ENCODE measurements at regions not wholly inside any gene's neighbourhood (a gene's known extent, or its start where the extent isn't known, plus 50 kb on each side); places are given as distances from the start of the nearest gene placed in this dataset.

DNA sequence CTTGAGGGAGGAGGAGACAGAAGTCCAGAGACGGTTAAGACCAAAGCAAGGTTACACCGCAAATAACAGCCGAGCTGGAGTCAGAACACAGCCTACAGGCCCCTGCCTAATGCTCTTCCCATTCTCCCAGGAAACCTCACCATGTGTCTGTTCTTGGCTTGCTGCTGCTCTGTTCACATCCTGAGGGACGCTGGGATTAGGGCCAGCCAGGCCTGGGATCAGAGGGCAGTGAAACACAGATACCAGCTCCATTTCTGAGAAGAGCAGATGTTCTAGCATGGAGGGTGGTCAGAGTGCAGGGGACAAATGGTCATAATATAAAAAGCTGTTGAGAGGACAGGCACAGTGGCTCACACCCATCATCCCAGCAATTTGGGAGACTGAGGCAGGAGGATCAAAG lies 124.8 kb upstream of the LARP1 start:
- no peak for DNase-seq (ENCODE audit: low read depth)
- H3K4me3 ChIP-seq (ENCODE audit: low read depth, low read length) = no peak overlapping the region
- TF ChIP-seq, protein P1, sequence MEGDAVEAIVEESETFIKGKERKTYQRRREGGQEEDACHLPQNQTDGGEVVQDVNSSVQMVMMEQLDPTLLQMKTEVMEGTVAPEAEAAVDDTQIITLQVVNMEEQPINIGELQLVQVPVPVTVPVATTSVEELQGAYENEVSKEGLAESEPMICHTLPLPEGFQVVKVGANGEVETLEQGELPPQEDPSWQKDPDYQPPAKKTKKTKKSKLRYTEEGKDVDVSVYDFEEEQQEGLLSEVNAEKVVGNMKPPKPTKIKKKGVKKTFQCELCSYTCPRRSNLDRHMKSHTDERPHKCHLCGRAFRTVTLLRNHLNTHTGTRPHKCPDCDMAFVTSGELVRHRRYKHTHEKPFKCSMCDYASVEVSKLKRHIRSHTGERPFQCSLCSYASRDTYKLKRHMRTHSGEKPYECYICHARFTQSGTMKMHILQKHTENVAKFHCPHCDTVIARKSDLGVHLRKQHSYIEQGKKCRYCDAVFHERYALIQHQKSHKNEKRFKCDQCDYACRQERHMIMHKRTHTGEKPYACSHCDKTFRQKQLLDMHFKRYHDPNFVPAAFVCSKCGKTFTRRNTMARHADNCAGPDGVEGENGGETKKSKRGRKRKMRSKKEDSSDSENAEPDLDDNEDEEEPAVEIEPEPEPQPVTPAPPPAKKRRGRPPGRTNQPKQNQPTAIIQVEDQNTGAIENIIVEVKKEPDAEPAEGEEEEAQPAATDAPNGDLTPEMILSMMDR (IDR thresholded peaks at IDR 0.05; ENCODE audit: control insufficient read depth, extremely low read depth, insufficient read depth) = no peak

DNA sequence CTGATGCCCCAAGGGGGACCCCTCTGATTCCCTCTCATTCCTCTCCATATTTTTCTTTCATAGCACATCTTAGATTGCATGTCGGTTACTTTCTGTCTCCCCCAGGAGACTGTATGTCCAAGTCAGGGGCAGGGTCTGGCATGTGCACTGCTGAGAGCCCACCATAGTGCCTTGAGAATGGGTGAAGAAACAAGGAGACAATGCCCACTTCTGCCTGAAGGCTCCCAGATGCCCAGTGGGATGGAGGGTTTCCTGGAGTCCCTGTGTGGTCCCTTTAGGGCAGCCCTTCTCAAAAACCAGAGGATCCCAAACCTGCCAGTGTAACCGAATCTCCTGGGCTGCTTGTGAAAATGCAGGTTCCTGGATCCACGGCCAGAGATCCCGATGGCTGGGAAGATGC lies 126.5 kb upstream of the LARP1 start:
- no peak overlapping the region for H3K4me3 ChIP-seq (ENCODE audit: low read depth, low read length)
- TF ChIP-seq, protein P1 (IDR thresholded peaks at IDR 0.05; ENCODE audit: control insufficient read depth, extremely low read depth, insufficient read depth) = no peak
- no peak for DNase-seq (ENCODE audit: low read depth)

DNA sequence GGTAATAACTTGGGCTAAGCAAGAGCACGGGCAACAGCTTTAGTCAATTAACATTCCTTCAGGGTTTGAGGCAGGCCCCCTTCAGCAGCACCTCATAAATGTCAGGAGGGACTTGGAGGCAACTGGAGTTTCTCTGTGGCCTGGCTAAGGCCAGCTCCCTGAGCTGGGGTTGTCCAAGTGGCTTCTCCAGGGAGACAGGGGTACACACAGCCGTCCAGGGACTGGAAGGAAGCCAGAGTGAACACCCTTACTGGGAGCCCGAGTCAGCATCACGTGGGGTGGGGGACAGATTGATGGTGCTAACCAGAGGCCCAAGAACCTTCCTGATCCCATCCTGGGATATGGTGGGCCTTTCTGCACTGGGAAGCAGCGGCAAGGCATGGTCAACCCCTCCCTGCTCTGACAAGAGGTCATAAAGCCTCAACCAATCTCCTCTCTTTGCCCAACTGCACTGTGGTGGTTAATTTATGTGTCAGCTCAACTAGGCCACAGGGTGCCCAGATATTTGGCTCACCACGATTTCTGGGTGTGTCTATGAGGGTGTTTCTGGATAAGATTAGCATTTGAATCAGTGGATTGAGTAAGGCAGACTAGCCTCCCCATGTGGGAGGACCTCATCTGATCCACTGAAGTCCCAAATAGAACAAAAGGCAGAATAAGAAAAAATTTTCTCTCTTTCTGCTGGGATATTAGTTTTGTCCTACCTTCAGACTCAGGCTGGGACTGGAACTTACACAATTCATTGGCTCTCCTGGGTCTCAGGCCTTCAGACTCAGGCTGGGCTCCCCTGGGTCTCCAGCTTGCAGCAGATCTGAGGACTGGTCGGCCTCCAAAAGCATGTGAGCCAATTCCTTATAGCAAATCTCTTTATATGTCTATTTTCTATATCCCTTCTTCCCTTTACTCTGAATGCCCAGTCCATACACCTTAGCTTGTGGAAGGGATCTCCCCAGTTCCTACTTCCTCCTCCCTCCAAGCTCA lies 127.2 kb upstream of the LARP1 start:
- TF ChIP-seq, protein P1 (IDR thresholded peaks at IDR 0.05; ENCODE audit: control insufficient read depth, extremely low read depth, insufficient read depth) = no peak
- no peak for DNase-seq (ENCODE audit: low read depth)
- H3K4me3 ChIP-seq (ENCODE audit: low read depth, low read length) = no peak overlapping the region

DNA sequence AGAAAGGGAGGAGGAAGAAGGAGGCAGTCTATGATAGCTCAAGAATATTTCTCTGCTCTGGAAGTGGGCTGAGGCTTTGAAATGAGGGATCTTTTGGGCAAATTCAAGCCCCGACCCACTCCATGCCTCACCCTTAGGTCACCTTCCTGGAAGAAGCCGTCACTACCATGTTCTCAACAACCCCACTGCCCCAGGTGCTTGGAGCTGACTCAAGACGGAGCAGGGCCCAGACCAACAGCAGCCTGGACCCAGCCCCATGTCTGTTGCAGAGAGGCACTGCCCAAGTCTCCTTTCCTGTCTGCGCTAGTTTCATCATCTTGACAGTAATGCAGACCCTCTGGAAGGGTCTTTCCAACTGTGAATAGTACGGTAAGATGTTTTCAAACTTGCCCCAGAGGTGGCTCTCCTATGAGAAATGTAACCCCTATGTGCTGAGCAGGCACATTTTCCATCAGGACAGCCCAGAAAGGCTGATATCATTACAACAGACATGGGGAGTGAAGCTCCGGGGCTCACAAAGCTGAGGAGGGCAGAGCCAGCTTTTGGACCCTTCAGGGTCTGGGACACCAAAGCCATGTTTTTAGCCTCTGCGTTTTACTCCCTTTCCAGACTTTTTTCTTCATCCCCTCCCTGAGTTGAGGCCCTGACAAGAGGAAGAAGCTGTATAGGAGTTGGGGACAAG lies 128.2 kb upstream of the LARP1 start:
- no peak overlapping the region for H3K4me3 ChIP-seq (ENCODE audit: low read depth, low read length)
- TF ChIP-seq, protein P1 (IDR thresholded peaks at IDR 0.05; ENCODE audit: control insufficient read depth, extremely low read depth, insufficient read depth) = no peak
- DNase-seq (ENCODE audit: low read depth) = no peak

DNA sequence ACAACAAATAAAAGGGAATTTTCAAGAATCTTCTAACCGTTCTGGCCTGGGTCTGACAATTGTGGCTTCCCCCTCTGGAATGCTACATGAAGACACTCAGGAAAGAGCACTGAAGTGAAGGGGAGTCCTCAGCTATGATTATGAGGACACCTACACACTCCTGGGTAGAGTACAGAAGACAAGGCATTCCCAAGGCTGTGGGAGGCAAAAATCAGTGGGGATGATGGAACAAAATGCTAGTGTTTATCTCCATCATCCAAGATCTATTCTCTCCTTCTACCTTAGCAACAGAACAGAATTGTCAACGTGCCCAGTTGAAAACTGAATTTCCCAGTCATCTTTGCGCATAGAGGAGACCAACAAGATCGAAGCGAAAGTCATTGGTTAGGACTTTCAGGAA lies 130.1 kb upstream of the LARP1 start:
- TF ChIP-seq, protein P1 (IDR thresholded peaks at IDR 0.05; ENCODE audit: control insufficient read depth, extremely low read depth, insufficient read depth) = no peak
- H3K4me3 ChIP-seq (ENCODE audit: low read depth, low read length) = no peak overlapping the region
- no peak for DNase-seq (ENCODE audit: low read depth)

DNA sequence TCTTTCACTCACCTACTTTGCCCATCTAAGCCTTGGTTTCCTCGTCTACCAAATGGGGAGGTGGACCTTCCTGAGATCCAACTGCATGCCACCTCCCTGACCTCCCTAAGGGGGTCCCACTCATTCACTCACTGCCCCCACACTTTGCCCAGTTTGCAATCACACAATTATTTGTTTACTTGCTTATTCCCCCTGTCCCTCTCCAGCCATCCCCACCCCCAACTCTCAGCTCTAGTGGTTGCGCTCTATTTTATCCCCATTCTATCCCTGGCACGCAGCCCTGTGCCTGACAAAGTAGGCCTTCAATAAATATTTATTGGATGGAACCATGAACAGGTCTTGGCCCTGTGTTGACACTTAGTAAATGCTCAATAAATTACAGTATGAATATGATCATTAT lies 130.8 kb upstream of the LARP1 start:
- no peak overlapping the region for H3K4me3 ChIP-seq (ENCODE audit: low read depth, low read length)
- DNase-seq (ENCODE audit: low read depth) = no peak
- TF ChIP-seq, protein P1 (IDR thresholded peaks at IDR 0.05; ENCODE audit: control insufficient read depth, extremely low read depth, insufficient read depth) = no peak

All from LNCaP clone FGC (cell line).